Chondrocyte (in vitro differentiated cells): ENCODE measurements at regions not wholly inside any gene's neighbourhood (a gene's known extent, or its start where the extent isn't known, plus 50 kb on each side); places are given as distances from the start of the nearest gene placed in this dataset.

Experiments
- DNase-seq: peaks from one replicate; pipeline ENCODE4 v3.0.0; 2021; ENCODE audit warnings: mixed read lengths, low spot score
- H3K27ac Mint-ChIP-seq: one replicate; pipeline ENCODE4 v1.8.0; 2021; ENCODE audit warnings: mild to moderate bottlenecking, moderate library complexity, mixed read lengths; ENCODE audit not compliant: unreplicated experiment
- H3K27me3 Mint-ChIP-seq: 2 replicates; pipeline ENCODE4 v1.8.0; 2021; ENCODE audit warnings: low read depth, mixed read lengths
- H3K36me3 Mint-ChIP-seq: 2 replicates; pipeline ENCODE4 v1.8.0; 2021; ENCODE audit warnings: low read depth, mixed read lengths
- H3K4me1 Mint-ChIP-seq: 2 replicates; pipeline ENCODE4 v1.8.0; 2021; ENCODE audit warnings: low read depth, mild to moderate bottlenecking, mixed read lengths
- H3K4me3 Mint-ChIP-seq: one replicate; pipeline ENCODE4 v1.8.0; 2021; ENCODE audit warnings: mild to moderate bottlenecking, moderate library complexity, mixed read lengths; ENCODE audit not compliant: unreplicated experiment
- H3K9me3 Mint-ChIP-seq: 2 replicates; pipeline ENCODE4 v1.8.0; 2021; ENCODE audit warnings: low read depth, mixed read lengths
- CTCF ChIP-seq: fragments of 200-600 bp; sonication (generic); IDR thresholded peaks from 2 replicates; pipeline ENCODE4 v1.5.0; 2021; ENCODE audit warnings: antibody characterized with exemption, mild to moderate bottlenecking, moderate library complexity

- TF ChIP-seq CTCF = no peak
- Mint-ChIP-seq H3K9me3 (no peaks in the 10 kb centered on the region), H3K36me3 (no peaks in the 10 kb centered on the region), H3K27ac (no peak overlapping the region), H3K27me3 (no peaks in the 10 kb centered on the region), H3K4me3 (no peak overlapping the region), H3K4me1 (no peaks in the 10 kb centered on the region)
- no peak for DNase-seq
These were observed 124.2 kb upstream of the N4BP1 start for GRCh38 chr16:48734220-48734619.

- Mint-ChIP-seq H3K36me3 (no peaks in the 10 kb centered on the region), H3K27ac (no peak overlapping the region), H3K4me3 (no peak overlapping the region), H3K4me1 (no peaks in the 10 kb centered on the region), H3K27me3 (peaks cover 9% of the 10 kb centered on the region), H3K9me3 (peaks cover 16% of the 10 kb centered on the region)
- DNase-seq = no peak
- no peak for TF ChIP-seq CTCF
These were observed 94.7 kb upstream of the N4BP1 start for GRCh38 chr16:48704710-48705109.

- TF ChIP-seq CTCF = peak; percentile 87
- no peaks in the 10 kb centered on the region for H3K36me3 Mint-ChIP-seq
- no peaks in the 10 kb centered on the region for H3K9me3 Mint-ChIP-seq
- no peaks in the 10 kb centered on the region for H3K4me1 Mint-ChIP-seq
- peaks cover 48% of the 10 kb centered on the region for H3K27me3 Mint-ChIP-seq
- H3K4me3 Mint-ChIP-seq = no peak overlapping the region
- H3K27ac Mint-ChIP-seq = no peak overlapping the region
- no peak for DNase-seq
These were observed 77.5 kb upstream of the N4BP1 start for GRCh38 chr16:48687421-48688038.

GRCh38 chr16:48684148-48684547, 74.2 kb upstream of the N4BP1 start:
- no peak for TF ChIP-seq CTCF
- no peak overlapping the region for H3K4me3 Mint-ChIP-seq
- H3K36me3 Mint-ChIP-seq = no peaks in the 10 kb centered on the region
- H3K27me3 Mint-ChIP-seq = peaks cover 41% of the 10 kb centered on the region
- no peaks in the 10 kb centered on the region for H3K4me1 Mint-ChIP-seq
- no peak for DNase-seq
- H3K27ac Mint-ChIP-seq = no peak overlapping the region
- no peaks in the 10 kb centered on the region for H3K9me3 Mint-ChIP-seq

GRCh38 chr16:48682971-48683370, 73.0 kb upstream of the N4BP1 start:
- no peak for DNase-seq
- no peaks in the 10 kb centered on the region for H3K36me3 Mint-ChIP-seq
- no peaks in the 10 kb centered on the region for H3K4me1 Mint-ChIP-seq
- no peak overlapping the region for H3K4me3 Mint-ChIP-seq
- no peak overlapping the region for H3K27ac Mint-ChIP-seq
- no peak for TF ChIP-seq CTCF
- peaks cover 40% of the 10 kb centered on the region for H3K27me3 Mint-ChIP-seq
- H3K9me3 Mint-ChIP-seq = no peaks in the 10 kb centered on the region
